Astrocyte of the cerebellum (primary cell): ENCODE measurements at regions not wholly inside any gene's neighbourhood (a gene's known extent, or its start where the extent isn't known, plus 50 kb on each side); places are given as distances from the start of the nearest gene placed in this dataset.

Experiments
- DNase-seq: peaks from one replicate; pipeline ENCODE4 v3.0.0-alpha.2; 2011; ENCODE audit warnings: low read depth
- H3K4me3 ChIP-seq: 2 replicates; pipeline ENCODE4 v1.5.1; 2011; ENCODE audit warnings: mild to moderate bottlenecking, low read depth, low read length, moderate library complexity
- CTCF ChIP-seq: IDR thresholded peaks from 2 replicates; pipeline ENCODE4 v1.5.1; 2012; ENCODE audit warnings: low read length, low read depth, moderate library complexity, mild to moderate bottlenecking; ENCODE audit errors: missing control alignments
- in situ Hi-C: cut with HindIII; loops from 2 replicates; pipeline ENCODE4 v1.10.0; 2017; ENCODE audit warnings: low sequenced_read_pairs

GRCh38 chr4:33134366-33134765, 2414.2 kb downstream of the PCDH7 start:
- no peak for DNase-seq
- TF ChIP-seq CTCF: no peak
- H3K4me3 ChIP-seq: no peak overlapping the region
- in situ Hi-C loops: no loop called here

GRCh38 chr4:33149658-33150524, 2429.7 kb downstream of the PCDH7 start:
- in situ Hi-C loops: no loop called here
- no peak overlapping the region for H3K4me3 ChIP-seq
- no peak for DNase-seq
- TF ChIP-seq CTCF: no peak

GRCh38 chr4:33150525-33150910, 2430.3 kb downstream of the PCDH7 start:
- DNase-seq: no peak
- TF ChIP-seq CTCF: no peak
- in situ Hi-C loops: no loop called here
- no peak overlapping the region for H3K4me3 ChIP-seq

GRCh38 chr4:33160126-33160525, 2440.0 kb downstream of the PCDH7 start:
- H3K4me3 ChIP-seq: no peak overlapping the region
- in situ Hi-C loops: no loop called here
- no peak for DNase-seq
- peak; percentile 48 for TF ChIP-seq CTCF

GRCh38 chr4:33161202-33161601, 2441.0 kb downstream of the PCDH7 start:
- in situ Hi-C loops: no loop called here
- DNase-seq: no peak
- H3K4me3 ChIP-seq: no peak overlapping the region
- no peak for TF ChIP-seq CTCF

- no peak overlapping the region for H3K4me3 ChIP-seq
- in situ Hi-C loops: no loop called here
- TF ChIP-seq CTCF: no peak
- DNase-seq: no peak
Observed at GRCh38 chr4:33162122-33162521, 2442.0 kb downstream of the PCDH7 start.
